Effector memory CD8-positive, alpha-beta T cell (primary cell): ENCODE measurements at regions not wholly inside any gene's neighbourhood (a gene's known extent, or its start where the extent isn't known, plus 50 kb on each side); places are given as distances from the start of the nearest gene placed in this dataset.

ENCODE experiments used
- ATAC-seq: fragments of 150-1000 bp; cut with Tn5 transposase; replicated peaks from 2 replicates; pipeline ENCODE4 v1.10.0; 2021; ENCODE audit warnings: mild to moderate bottlenecking, moderate library complexity
- DNase-seq, 3 experiments: peaks; one replicate each; pipeline ENCODE4 v3.0.0; 2021
- H3K27ac Mint-ChIP-seq, 2 donors: one replicate each; pipeline ENCODE4 v1.8.0; 2022; ENCODE audit warnings: mild to moderate bottlenecking in 2 of 2, mixed read lengths in 2 of 2, moderate library complexity in 2 of 2
- H3K27me3 Mint-ChIP-seq, 2 donors: one replicate each; pipeline ENCODE4 v1.8.0; 2022; ENCODE audit warnings: mixed read lengths in 2 of 2
- H3K36me3 Mint-ChIP-seq: one replicate; pipeline ENCODE4 v1.8.0; 2022; ENCODE audit warnings: mild to moderate bottlenecking, moderate library complexity, mixed read lengths; ENCODE audit not compliant: insufficient read depth
- H3K4me1 Mint-ChIP-seq, 2 donors: one replicate each; pipeline ENCODE4 v1.8.0; 2022; ENCODE audit warnings: low read depth in 2 of 2, mixed read lengths in 2 of 2
- H3K4me3 Mint-ChIP-seq, 2 donors: one replicate each; pipeline ENCODE4 v1.8.0; 2022; ENCODE audit warnings: mild to moderate bottlenecking in 2 of 2, mixed read lengths in 2 of 2, moderate library complexity in 2 of 2
- H3K9me3 Mint-ChIP-seq, 2 donors: one replicate each; pipeline ENCODE4 v1.8.0; 2022; ENCODE audit warnings: mixed read lengths in 2 of 2

DNA sequence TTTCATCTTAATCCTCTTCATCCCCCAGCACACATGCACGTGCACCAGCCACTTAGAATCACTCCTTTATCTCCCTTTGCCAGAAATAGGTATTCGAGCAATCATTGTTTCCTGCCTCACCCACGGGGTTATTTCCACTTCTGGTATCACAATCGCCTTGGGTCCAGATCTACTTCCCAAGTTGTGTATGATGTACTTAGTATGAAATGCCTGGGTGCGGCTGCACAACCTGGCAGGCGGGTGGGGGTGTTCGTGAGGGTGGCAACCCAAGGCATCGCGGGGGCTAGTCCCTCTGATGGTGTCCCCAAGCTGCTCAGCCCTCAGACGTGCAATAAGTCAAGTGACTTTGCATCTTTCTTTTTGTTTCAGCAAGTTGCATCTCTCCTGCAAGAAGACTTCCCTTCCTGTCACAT lies 475.6 kb downstream of the MIAT start:
- H3K9me3 Mint-ChIP-seq = peaks cover 0 to 3% of the 10 kb centered on the region in 2 donors
- H3K27me3 Mint-ChIP-seq = peaks cover 34 to 39% of the 10 kb centered on the region in 2 donors
- H3K4me1 Mint-ChIP-seq = peaks cover 0 to 2% of the 10 kb centered on the region in 2 donors
- no peak overlapping the region for H3K4me3 Mint-ChIP-seq
- no peak for DNase-seq
- no peak for ATAC-seq
- H3K27ac Mint-ChIP-seq = no peak overlapping the region
- no peaks in the 10 kb centered on the region for H3K36me3 Mint-ChIP-seq

DNA sequence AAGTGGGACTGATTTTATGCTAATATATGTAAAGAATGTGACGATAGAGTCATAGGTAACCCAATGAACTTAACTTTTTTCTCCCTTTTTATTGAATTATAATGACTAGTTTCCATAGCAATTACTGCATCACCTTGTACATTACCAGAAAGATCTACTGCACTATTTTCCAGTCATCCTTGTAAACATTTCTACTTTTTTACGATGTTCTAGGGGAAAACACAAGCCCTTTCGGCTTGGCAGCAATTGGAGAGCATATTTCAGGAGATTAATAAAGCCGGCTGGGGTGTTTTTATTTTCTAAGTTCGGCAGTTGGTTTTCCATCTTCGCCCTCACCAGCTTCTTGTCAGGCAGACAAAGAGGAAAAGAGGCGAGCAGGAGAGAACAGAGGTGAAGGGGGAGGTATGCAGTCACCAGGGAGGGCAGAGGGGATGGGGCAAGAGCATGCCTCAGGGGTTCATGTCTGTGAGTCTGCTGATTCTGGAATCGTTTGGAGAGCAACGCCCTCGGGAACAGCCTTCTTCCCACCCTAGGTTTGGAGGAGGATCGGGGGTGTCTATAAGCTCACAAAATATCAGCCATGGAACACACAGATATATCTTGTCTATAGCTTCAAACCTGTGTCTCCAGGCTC lies 476.4 kb downstream of the MIAT start:
- peaks cover 0 to 3% of the 10 kb centered on the region in 2 donors for H3K9me3 Mint-ChIP-seq
- H3K4me3 Mint-ChIP-seq = no peak overlapping the region
- H3K36me3 Mint-ChIP-seq = no peaks in the 10 kb centered on the region
- no peak for ATAC-seq
- H3K27ac Mint-ChIP-seq = no peak overlapping the region
- peaks cover 34 to 36% of the 10 kb centered on the region in 2 donors for H3K27me3 Mint-ChIP-seq
- H3K4me1 Mint-ChIP-seq = peaks cover 0 to 2% of the 10 kb centered on the region in 2 donors
- no peak for DNase-seq

DNA sequence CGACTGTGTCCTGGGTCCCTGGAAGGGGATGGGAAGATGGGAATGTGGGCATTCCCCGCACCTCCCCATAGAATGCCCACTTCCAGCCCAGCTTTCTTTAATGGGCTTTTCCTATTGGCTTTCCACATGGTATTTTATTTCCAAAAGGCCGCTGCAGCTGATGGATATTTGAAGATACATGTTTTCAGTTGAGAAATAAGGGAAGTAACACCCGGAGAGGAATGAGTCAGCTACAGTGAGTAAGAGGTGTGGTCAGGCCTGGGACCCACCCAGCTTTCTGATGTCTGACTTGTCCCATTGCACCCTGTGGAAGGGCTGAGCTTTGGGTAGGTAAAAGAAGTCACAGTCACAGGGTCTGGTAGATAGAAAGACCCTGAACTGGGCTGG lies 476.9 kb downstream of the MIAT start:
- no peaks in the 10 kb centered on the region for H3K36me3 Mint-ChIP-seq
- DNase-seq = no peak
- H3K4me1 Mint-ChIP-seq = peaks cover 0 to 2% of the 10 kb centered on the region in 2 donors
- H3K9me3 Mint-ChIP-seq = peaks cover 0 to 3% of the 10 kb centered on the region in 2 donors
- ATAC-seq = peak; percentile 19
- no peak overlapping the region for H3K27ac Mint-ChIP-seq
- peaks cover 30 to 31% of the 10 kb centered on the region in 2 donors for H3K27me3 Mint-ChIP-seq
- no peak overlapping the region for H3K4me3 Mint-ChIP-seq

DNA sequence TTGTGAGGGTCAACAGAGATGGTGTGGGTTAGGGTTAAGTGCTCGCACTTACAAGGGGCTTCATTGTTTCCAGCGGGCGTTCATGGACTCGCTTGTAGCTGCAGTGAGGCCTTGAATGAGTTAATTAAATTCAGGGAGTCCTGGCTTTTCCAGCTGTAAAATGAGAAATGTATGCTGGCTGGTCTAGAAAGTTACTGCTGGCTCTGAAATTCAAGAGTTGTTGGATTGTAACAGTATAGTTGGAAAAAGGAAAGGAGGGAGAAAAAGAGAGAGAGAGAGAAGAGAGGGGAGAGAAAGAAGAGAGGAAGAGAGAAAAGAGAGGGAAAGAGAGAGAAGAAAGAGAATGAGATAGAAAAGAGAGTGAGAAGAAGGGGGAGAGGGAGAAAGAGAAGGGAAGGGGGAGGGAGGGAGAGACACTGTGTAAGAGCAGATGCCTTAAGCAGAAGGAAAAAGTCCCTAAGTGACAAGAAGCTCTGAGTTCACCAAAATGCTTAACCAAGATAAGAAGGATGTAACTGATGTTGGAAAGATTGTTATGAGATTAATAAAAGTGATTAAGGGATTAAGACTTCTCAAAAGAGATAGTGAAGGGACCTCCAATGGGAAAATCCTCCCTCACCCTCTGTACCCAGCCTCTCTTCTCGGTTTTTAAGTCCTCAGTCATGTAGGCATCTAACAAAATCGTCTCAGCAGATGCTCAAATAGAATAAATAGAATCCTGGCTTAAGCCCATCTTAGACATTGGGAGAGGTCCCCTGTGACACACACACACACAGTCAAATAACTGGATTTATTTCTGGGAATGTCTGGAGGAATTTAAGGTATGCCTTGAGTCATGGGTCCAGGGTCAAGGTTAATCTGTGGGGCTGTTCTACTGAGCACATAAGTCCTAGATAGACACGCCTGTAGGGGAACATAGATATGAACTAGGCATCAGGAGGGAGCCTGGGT lies 477.9 kb downstream of the MIAT start:
- Mint-ChIP-seq H3K4me1 (peaks cover 0 to 2% of the 10 kb centered on the region in 2 donors), H3K27me3 (peaks cover 29 to 30% of the 10 kb centered on the region in 2 donors), H3K9me3 (peaks cover 0 to 3% of the 10 kb centered on the region in 2 donors), H3K27ac (no peak overlapping the region), H3K36me3 (no peaks in the 10 kb centered on the region), H3K4me3 (no peak overlapping the region)
- DNase-seq = no peak
- no peak for ATAC-seq

DNA sequence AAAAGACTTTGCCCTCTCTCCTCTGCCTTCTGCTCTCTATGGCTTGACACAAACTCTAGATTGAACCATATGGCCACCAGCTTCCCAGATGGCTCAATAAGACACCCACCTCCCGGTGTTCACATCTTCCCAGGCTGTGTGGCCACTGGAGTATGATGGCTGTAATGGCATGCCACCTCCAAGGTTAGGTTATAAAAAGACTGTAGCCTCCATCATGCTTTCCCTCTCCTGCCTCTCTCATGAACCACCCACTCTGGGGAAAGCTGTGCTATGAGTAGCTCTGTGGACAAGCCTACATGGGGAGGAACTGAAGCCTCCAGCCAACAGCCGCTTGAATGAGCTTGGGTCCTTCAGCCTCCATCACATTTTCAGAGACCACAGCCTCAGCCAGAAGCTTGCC lies 479.2 kb downstream of the MIAT start:
- Mint-ChIP-seq H3K4me1 (peaks cover 0 to 2% of the 10 kb centered on the region in 2 donors), H3K27me3 (peaks cover 32 to 34% of the 10 kb centered on the region in 2 donors), H3K27ac (no peak overlapping the region), H3K4me3 (no peak overlapping the region), H3K9me3 (peaks cover 0 to 3% of the 10 kb centered on the region in 2 donors), H3K36me3 (no peaks in the 10 kb centered on the region)
- ATAC-seq = no peak
- no peak for DNase-seq

DNA sequence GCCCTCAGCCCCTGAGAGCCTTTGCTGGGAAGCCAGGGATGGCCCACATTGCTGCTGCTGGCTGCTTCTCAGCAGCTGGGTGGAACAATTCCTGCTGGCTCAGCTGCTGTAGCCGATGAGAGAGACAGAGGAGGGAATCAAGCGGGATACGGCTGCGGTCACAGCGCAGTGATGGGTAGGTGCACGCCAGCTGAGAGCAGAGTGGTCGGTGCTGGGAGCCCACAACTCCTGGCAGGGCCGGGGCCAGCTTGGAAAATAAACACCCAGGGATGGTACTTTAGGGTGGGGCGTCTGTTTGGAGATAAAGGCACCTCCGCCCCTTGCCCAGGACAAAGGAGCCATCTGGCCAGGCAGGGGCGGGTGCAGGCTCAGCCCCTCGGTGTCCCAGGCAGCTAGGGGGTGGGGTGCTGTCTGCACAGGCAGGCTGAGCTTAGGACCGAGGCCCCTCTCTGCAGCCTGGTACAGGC lies 480.5 kb downstream of the MIAT start:
- Mint-ChIP-seq H3K27ac (no peak overlapping the region), H3K4me3 (no peak overlapping the region), H3K4me1 (no peaks in the 10 kb centered on the region), H3K9me3 (peaks cover 0 to 3% of the 10 kb centered on the region in 2 donors), H3K36me3 (no peaks in the 10 kb centered on the region), H3K27me3 (peaks cover 28% of the 10 kb centered on the region in 2 donors)
- DNase-seq = no peak
- no peak for ATAC-seq

DNA sequence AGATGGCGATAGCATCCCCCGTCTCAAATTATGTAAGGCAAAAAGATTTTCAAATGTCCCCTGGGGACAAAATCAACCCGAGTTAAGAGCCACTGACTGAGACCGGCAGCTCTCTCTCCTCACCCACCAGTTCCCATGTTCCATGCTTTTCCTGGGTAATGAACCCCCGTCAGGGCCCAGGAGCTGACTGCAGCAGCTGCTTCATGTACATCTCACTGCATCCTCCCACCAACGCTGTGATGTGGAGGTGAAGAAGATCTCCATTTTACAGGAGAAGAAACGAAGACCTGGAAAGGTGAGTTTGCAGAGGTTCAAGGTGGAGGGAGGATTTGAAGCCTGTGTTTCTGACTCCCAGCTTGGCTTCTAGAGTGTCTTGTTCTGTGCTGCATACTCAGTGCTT lies 481.1 kb downstream of the MIAT start:
- H3K4me3 Mint-ChIP-seq = no peak overlapping the region
- no peaks in the 10 kb centered on the region for H3K4me1 Mint-ChIP-seq
- H3K9me3 Mint-ChIP-seq = peaks cover 0 to 3% of the 10 kb centered on the region in 2 donors
- DNase-seq (no peak), ATAC-seq (no peak)
- no peak overlapping the region for H3K27ac Mint-ChIP-seq
- peaks cover 26 to 28% of the 10 kb centered on the region in 2 donors for H3K27me3 Mint-ChIP-seq
- H3K36me3 Mint-ChIP-seq = no peaks in the 10 kb centered on the region

DNA sequence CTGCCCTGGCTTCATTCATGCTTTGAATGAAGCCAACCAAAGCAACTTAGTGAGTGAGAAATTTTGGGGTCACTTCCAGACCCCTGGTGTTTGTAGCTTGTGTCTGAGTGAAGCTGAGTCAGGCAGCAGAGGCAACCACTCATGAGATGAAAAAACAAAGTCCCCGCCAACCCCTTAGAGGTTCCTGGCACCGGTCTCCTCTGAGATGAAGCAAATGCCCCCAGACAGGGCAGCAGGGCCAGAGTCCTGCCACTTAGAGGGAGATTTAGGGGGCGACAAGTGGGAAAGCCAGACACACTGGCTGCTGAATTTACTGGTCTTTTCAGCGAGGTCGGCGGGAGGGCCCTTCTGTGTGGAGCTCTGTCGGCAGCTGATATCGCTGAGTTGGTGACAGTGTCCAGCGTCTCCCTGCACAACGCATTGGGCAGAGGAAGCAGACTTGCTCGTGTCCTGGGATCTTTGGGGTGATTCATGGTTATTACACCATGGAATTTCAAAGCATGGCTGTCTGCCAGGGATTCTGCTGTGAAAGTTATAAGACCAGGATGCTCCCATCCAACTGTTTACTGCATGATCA lies 482.6 kb downstream of the MIAT start:
- no peaks in the 10 kb centered on the region for H3K4me1 Mint-ChIP-seq
- H3K9me3 Mint-ChIP-seq = peaks cover 0 to 3% of the 10 kb centered on the region in 2 donors
- no peak overlapping the region for H3K4me3 Mint-ChIP-seq
- peaks cover 27 to 31% of the 10 kb centered on the region in 2 donors for H3K27me3 Mint-ChIP-seq
- no peak overlapping the region for H3K27ac Mint-ChIP-seq
- ATAC-seq = no peak
- no peaks in the 10 kb centered on the region for H3K36me3 Mint-ChIP-seq
- no peak for DNase-seq

DNA sequence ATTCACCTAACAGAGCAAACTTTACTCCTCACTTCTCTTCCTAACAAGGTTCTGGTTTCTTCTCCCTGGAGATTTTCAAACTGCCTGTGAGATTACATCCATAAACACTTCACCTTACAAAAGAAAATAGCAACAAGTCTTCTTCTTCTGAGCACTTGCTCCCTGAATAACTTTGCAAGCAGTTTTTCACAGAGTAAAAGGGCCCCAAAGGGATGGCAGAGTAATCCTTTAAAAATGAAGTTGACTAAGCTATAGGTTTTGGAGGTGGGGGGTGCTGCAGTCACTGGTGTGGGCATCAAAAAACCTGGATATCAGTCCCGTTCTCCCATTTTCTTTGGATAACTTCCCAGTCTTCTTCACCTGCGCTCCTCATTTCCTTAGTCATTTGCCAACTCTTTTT lies 484.9 kb downstream of the MIAT start:
- Mint-ChIP-seq H3K9me3 (no peaks in the 10 kb centered on the region), H3K4me3 (no peak overlapping the region), H3K4me1 (no peaks in the 10 kb centered on the region), H3K27ac (no peak overlapping the region), H3K27me3 (peaks cover 21 to 31% of the 10 kb centered on the region in 2 donors), H3K36me3 (no peaks in the 10 kb centered on the region)
- no peak for ATAC-seq
- no peak for DNase-seq

DNA sequence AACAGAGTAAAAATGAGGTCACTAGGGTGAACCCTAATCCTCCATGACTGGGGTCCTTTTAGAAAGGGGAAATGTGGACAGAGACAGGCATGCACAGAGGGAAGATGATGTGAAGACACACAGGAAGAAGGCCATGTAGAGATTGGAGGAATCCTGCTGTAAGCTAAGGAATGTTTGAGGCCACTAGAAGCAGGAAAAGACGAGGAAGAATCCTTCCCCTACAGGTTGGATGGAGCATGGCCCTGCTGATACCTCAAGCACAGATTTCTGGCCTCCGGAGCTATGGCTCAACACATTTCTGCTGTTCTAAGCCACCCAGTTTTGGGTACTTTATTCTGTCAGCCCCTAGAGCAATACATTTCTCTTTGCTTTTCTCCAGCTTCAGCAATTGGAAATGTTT lies 486.9 kb downstream of the MIAT start:
- Mint-ChIP-seq H3K4me3 (no peak overlapping the region), H3K9me3 (peaks cover 0 to under 1% of the 10 kb centered on the region in 2 donors), H3K36me3 (no peaks in the 10 kb centered on the region), H3K4me1 (no peaks in the 10 kb centered on the region), H3K27ac (no peak overlapping the region), H3K27me3 (peaks cover 29 to 34% of the 10 kb centered on the region in 2 donors)
- ATAC-seq (no peak), DNase-seq (no peak)

DNA sequence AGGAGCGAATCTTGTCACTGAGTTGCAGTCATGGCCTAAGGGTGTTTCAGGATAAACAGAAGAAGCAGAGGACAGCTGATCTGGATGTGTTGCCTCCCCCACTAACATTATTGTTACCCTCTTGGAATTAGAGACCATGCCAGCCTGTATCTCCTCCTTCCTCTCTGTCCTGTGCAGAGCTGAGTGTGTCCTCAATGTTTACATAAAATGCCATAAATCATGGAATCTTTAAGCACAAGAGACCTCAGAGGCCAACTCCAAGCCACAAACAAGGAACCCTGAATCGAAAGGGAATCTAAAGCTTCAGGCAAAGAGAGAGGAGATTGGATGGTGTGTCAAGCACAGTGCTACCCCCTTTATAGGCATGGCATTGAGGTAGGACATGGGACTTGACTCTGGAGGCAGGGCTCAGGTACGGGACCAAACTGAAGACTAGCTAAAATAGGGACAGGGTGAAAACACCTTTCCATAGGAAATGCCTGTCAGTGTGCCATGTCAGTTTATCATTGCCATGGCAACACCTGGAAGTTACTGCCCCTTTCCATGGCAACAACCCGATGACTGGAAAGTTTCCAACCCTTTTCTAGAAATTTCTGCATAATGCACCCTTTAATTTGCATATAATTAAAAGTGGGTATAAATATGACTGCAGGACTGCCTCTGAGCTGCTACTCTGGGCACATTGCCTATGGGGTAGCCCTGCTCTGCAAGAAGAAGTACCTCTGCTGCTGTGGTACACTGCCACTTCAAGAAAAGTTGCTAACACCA lies 489.7 kb downstream of the MIAT start:
- peaks cover 0 to 2% of the 10 kb centered on the region in 2 donors for H3K9me3 Mint-ChIP-seq
- no peak overlapping the region for H3K27ac Mint-ChIP-seq
- H3K4me1 Mint-ChIP-seq = peaks cover 0 to 4% of the 10 kb centered on the region in 2 donors
- ATAC-seq (no peak), DNase-seq (no peak)
- H3K4me3 Mint-ChIP-seq = no peak overlapping the region
- H3K36me3 Mint-ChIP-seq = no peaks in the 10 kb centered on the region
- H3K27me3 Mint-ChIP-seq = peaks cover 31 to 51% of the 10 kb centered on the region in 2 donors

DNA sequence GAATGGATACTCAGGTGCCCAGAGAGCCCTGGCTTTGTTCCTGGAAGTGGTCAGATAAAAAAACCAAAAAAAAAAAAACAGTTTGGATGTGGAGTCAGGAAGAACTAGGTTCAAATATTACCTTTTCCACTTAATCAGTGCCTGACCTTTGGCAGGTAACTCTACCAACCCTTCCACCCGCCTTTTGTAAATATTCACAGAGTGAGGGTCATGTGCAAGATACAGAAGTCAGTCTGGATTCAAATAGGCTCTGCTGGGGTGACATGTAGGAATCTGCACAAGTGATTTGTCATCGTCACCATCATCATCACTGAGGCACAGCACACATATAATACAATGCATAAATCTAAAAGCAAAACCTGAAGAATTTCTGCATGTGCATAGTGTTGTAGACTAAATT lies 490.7 kb downstream of the MIAT start:
- ATAC-seq (no peak), DNase-seq (no peak)
- Mint-ChIP-seq H3K36me3 (no peaks in the 10 kb centered on the region), H3K4me1 (peaks cover 0 to 4% of the 10 kb centered on the region in 2 donors), H3K27ac (no peak overlapping the region), H3K9me3 (peaks cover 0 to 2% of the 10 kb centered on the region in 2 donors), H3K4me3 (no peak overlapping the region), H3K27me3 (peaks cover 29 to 51% of the 10 kb centered on the region in 2 donors)
